HL-60 (cell line): ENCODE measurements at regions not wholly inside any gene's neighbourhood (a gene's known extent, or its start where the extent isn't known, plus 50 kb on each side); places are given as distances from the start of the nearest gene placed in this dataset.

Experiments
- CTCF ChIP-seq: IDR thresholded peaks from one replicate; pipeline ENCODE4 v1.5.1; 2011; ENCODE audit warnings: low read length, control low read depth, inconsistent platforms; ENCODE audit not compliant: insufficient read depth
- GABPA ChIP-seq: IDR thresholded peaks from 2 replicates; pipeline ENCODE4 v1.6.1; 2012; ENCODE audit warnings: low read depth
- SPI1 ChIP-seq: IDR thresholded peaks from 2 replicates; pipeline ENCODE4 v1.6.1; 2012; ENCODE audit warnings: low read depth, mild to moderate bottlenecking, borderline replicate concordance

DNA sequence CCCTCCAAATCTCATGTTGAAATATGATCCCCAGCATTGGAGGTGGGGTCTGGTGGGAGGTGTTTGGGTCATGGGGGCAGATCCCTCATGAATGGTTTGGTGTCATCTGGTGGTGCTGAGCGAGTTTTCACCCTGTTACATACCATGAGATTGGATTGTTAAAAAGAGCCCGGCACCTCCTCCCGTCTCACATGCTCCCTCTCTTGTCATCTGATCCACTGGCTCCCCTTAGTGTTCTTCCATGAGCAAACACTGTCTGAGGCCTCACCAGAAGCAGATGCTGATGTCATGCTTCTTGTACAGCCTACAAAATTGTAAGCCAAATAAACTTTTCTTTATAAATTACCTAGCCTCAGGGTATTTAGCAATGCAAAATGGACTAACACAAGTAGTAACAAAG is 405.0 kb upstream of the SLC39A10 start:
- TF ChIP-seq CTCF (no peak), SPI1 (no peak), GABPA (no peak)
